ENCODE measurements at regions not wholly inside any gene's neighbourhood (a gene's known extent, or its start where the extent isn't known, plus 50 kb on each side); places are given as distances from the start of the nearest gene placed in this dataset.

- TF ChIP-seq JUNB (IDR thresholded peaks at IDR 0.05; ENCODE audit: unreplicated experiment) = no peak
- TF ChIP-seq POLR2AphosphoS5 (IDR thresholded peaks at IDR 0.05; ENCODE audit: low read depth) = no peak
- TF ChIP-seq ETS1 (IDR thresholded peaks at IDR 0.05) = no peak
Observed at GRCh38 chr3:31189330-31189729, 294.9 kb upstream of the GADL1 start (continued).

DNA sequence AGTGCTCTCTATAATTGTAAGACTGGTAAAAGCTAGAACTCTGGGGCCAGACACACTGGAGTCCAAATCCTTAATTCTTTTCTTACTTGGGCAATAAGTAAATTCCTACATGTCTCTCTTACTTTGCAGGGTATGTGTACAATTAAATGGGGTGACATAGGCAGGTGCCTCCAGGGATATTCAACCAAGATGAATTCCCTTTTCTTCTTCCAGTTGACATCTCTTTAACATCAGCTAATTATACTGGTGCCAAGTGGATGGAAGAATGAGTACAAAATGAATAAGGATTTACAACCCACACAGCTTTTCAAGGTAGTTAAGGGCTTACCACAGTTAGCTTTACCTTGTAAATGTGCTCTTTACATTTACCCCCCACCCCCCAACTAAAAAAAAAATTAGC lies 295.5 kb upstream of the GADL1 start:
- H4K20me1 ChIP-seq (replicated peaks; ENCODE audit: insufficient read depth) = no peaks in the 10 kb centered on the region
- Mint-ChIP-seq H3K27ac (no peak overlapping the region), H3K4me3 (no peak overlapping the region), H3K9me3 (no peaks in the 10 kb centered on the region), H3K4me1 (no peaks in the 10 kb centered on the region; the same call in 2 of the 3 replicates), H3K36me3 (ENCODE audit: low read depth) (no peaks in the 10 kb centered on the region), H3K27me3 (ENCODE audit: insufficient read depth, low read depth, poor library complexity) (peaks cover 2% of the 10 kb centered on the region)
- ATAC-seq (no peak), DNase-seq (ENCODE audit: low spot score) (no peak)
- no peak overlapping the region for H3K4me3 ChIP-seq
- no peaks in the 10 kb centered on the region for H3K36me3 ChIP-seq (ENCODE audit: insufficient read depth)
- no peak overlapping the region for H3K27ac ChIP-seq (ENCODE audit: low read depth)
- peaks cover 2% of the 10 kb centered on the region; the same call in 1 of the 2 replicates for H3K4me1 ChIP-seq (ENCODE audit: insufficient read depth)
- no peak overlapping the region for H2AFZ ChIP-seq
- no peaks in the 10 kb centered on the region for H3K27me3 ChIP-seq (ENCODE audit: insufficient read depth)
- H3F3A ChIP-seq (replicated peaks; ENCODE audit: low read depth) = no peaks in the 10 kb centered on the region
- no peak for TF ChIP-seq POLR2AphosphoS5 (IDR thresholded peaks at IDR 0.05; ENCODE audit: low read depth)
- no peak for TF ChIP-seq NANOG (IDR thresholded peaks at IDR 0.05; ENCODE audit: borderline replicate concordance)
- no peak for TF ChIP-seq JUNB (IDR thresholded peaks at IDR 0.05; ENCODE audit: unreplicated experiment)
- TF ChIP-seq ZNF114 (CRISPR knock-in tag; IDR thresholded peaks at IDR 0.05) = no peak
- TF ChIP-seq CTCF (conservative IDR thresholded peaks at IDR 0.05; ENCODE audit: low read depth in 2 of 2) = no peak
- TF ChIP-seq ZNF331 (CRISPR knock-in tag; IDR thresholded peaks at IDR 0.05; ENCODE audit: low read depth) = no peak
- H3K79me2 ChIP-seq (replicated peaks; ENCODE audit: insufficient read depth) = no peaks in the 10 kb centered on the region
- no peak overlapping the region for H3K4me2 ChIP-seq
- H3K9me2 ChIP-seq (ENCODE audit: insufficient read depth) = 0 out of 2 replicates have a peak, but pooled peaks cover 8% of the 10 kb centered on the region

GRCh38 chr3:31191354-31191753 lies 296.9 kb upstream of the GADL1 start:
- no peak for ATAC-seq
- no peak overlapping the region for H3K4me3 ChIP-seq
- no peaks in the 10 kb centered on the region for H3F3A ChIP-seq (replicated peaks; ENCODE audit: low read depth)
- Mint-ChIP-seq H3K4me3 (no peak overlapping the region), H3K36me3 (ENCODE audit: low read depth) (no peaks in the 10 kb centered on the region), H3K4me1 (0 out of 3 replicates have a peak, but pooled peaks cover 2% of the 10 kb centered on the region), H3K9me3 (no peaks in the 10 kb centered on the region), H3K27me3 (ENCODE audit: insufficient read depth, low read depth, poor library complexity) (peaks cover 2% of the 10 kb centered on the region), H3K27ac (no peak overlapping the region)
- no peaks in the 10 kb centered on the region for H4K20me1 ChIP-seq (replicated peaks; ENCODE audit: insufficient read depth)
- H2AFZ ChIP-seq = no peak overlapping the region
- H3K27ac ChIP-seq (ENCODE audit: low read depth) = no peak overlapping the region
- no peak for DNase-seq (ENCODE audit: low spot score)
- H3K9me2 ChIP-seq (ENCODE audit: insufficient read depth) = 0 out of 2 replicates have a peak, but pooled peaks cover 14% of the 10 kb centered on the region
- peaks cover 3% of the 10 kb centered on the region; the same call in 1 of the 2 replicates for H3K4me1 ChIP-seq (ENCODE audit: insufficient read depth)
- H3K4me2 ChIP-seq = no peak overlapping the region
- TF ChIP-seq CREB1 (CRISPR knock-in tag; IDR thresholded peaks at IDR 0.05; ENCODE audit: low read depth) (no peak), ETS1 (IDR thresholded peaks at IDR 0.05) (no peak), ZNF331 (CRISPR knock-in tag; IDR thresholded peaks at IDR 0.05; ENCODE audit: low read depth) (no peak)
- H3K27me3 ChIP-seq (ENCODE audit: insufficient read depth) = no peaks in the 10 kb centered on the region
- no peaks in the 10 kb centered on the region for H3K36me3 ChIP-seq (ENCODE audit: insufficient read depth)
- H3K79me2 ChIP-seq (replicated peaks; ENCODE audit: insufficient read depth) = no peaks in the 10 kb centered on the region
